Heart left ventricle (tissue), 13 donors: ENCODE measurements at regions not wholly inside any gene's neighbourhood (a gene's known extent, or its start where the extent isn't known, plus 50 kb on each side); places are given as distances from the start of the nearest gene placed in this dataset.

ENCODE experiments used
- POLR2A ChIP-seq, 2 donors: fragments of 450-650 bp; IDR thresholded peaks; one replicate each; pipeline ENCODE4 v1.6.1; 2017; ENCODE audit warnings: antibody characterized with exemption in 2 of 2, mild to moderate bottlenecking in 2 of 2, moderate library complexity in 2 of 2
- TF ChIP-seq, protein P1 (sequence below), 12 donors: fragments of 200-600 bp; sonication (generic) in 4 of 12; IDR thresholded peaks; one replicate each; pipeline versions ENCODE4 v1.5.0 to v1.8.0; 2018 to 2022; ENCODE audit warnings: antibody characterized with exemption in 12 of 12, mild to moderate bottlenecking in 5 of 12
- donor health status: ischemic (EF 13 %, LVEDD 7.1; RV severe dilation, severe dysfunction).
- donor health status: DM: no; HTN: yes; CAD: no.
- donor health status: DM: no; HTN: no; CAD: no.
- donor health status: ischemic (EF 25% LVEDD 6.9; RV normal size, moderate dysfunction).
- donor health status: ischemic (EF 25% LVEDD 5.7; RV mildly dilated, moderate dysfunction).
- donor health status: ischemic (EF 35%, LVEDD 5.7; RV mildly dilated, moderate dysfunction).
- donor health status: nonischemic (EF 11% LVEDD 7.7; RV severe dilation, severe dysfunction).
- donor health status: DM: yes; HTN: yes; CAD: no.
- donor health status: PGD.
- donor health status: ischemic (EF 29% LVEDD 5.4; RV normal size, mild dysfunction).
- donor health status: nonischemic (EF 23%, LVEDD 6.1; RV moderate dilation, normal function).

DNA sequence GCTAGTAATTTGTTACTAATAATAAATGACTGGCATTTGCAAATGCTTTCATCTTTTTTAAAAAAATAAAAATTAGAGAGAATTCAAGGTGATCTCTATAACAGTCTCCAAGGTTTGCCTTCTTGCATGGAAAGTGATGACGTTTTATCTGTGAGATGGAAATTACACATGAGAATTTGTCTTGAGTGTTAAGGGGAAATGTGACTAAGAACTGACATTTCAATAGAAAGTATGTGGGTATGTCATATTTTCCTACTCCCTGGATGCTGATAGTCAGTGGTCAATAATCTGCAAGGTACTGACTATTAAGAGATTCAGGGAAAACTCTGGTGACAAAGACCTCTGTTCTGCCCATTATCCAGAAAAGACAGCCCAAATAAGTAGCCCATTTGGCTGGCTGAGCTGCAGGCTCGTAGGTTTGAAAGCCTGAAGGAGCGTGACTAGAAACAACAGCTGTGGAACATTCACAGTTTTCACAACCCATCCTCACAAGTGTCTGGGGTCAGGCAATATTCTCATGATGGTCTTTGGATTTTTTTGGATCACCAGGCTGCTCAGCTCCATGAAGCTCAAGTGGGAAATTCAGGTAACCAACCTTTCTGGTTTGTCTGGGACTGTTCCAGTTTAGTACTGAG lies 49.7 kb upstream of the WSCD1 start:
- TF ChIP-seq, protein P1, sequence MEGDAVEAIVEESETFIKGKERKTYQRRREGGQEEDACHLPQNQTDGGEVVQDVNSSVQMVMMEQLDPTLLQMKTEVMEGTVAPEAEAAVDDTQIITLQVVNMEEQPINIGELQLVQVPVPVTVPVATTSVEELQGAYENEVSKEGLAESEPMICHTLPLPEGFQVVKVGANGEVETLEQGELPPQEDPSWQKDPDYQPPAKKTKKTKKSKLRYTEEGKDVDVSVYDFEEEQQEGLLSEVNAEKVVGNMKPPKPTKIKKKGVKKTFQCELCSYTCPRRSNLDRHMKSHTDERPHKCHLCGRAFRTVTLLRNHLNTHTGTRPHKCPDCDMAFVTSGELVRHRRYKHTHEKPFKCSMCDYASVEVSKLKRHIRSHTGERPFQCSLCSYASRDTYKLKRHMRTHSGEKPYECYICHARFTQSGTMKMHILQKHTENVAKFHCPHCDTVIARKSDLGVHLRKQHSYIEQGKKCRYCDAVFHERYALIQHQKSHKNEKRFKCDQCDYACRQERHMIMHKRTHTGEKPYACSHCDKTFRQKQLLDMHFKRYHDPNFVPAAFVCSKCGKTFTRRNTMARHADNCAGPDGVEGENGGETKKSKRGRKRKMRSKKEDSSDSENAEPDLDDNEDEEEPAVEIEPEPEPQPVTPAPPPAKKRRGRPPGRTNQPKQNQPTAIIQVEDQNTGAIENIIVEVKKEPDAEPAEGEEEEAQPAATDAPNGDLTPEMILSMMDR (IDR thresholded peaks at IDR 0.05), result no peak
- no peak for TF ChIP-seq POLR2A (IDR thresholded peaks at IDR 0.05)
